ENCODE measurements at regions not wholly inside any gene's neighbourhood (a gene's known extent, or its start where the extent isn't known, plus 50 kb on each side); places are given as distances from the start of the nearest gene placed in this dataset.

- TF ChIP-seq CTCF (IDR thresholded peaks at IDR 0.05) = no peak
- TF ChIP-seq POLR2A (IDR thresholded peaks at IDR 0.05) = no peak
Observed at GRCh38 chr11:131154351-131154750, 216.1 kb upstream of the NTM start.
